Ascending aorta (tissue), 2 donors: ENCODE measurements at regions not wholly inside any gene's neighbourhood (a gene's known extent, or its start where the extent isn't known, plus 50 kb on each side); places are given as distances from the start of the nearest gene placed in this dataset.

Experiments used
- DNase-seq, 2 donors: peaks; one replicate each; pipeline ENCODE4 v3.0.0-alpha.2; 2019; ENCODE audit warnings: low spot score in 2 of 2
- H3K27ac ChIP-seq, 2 donors: fragments of 200-600 bp; sonication (generic); one replicate each; pipeline ENCODE4 v1.5.1; 2016 to 2017; ENCODE audit warnings: mild to moderate bottlenecking in 1 of 2
- H3K27me3 ChIP-seq: fragments of 200-600 bp; sonication (generic); one replicate; pipeline ENCODE4 v1.5.1; 2017
- H3K36me3 ChIP-seq, 2 donors: fragments of 200-600 bp; sonication (generic); one replicate each; pipeline ENCODE4 v1.5.1; 2016
- H3K4me1 ChIP-seq, 2 donors: fragments of 200-600 bp; sonication (generic); one replicate each; pipeline ENCODE4 v1.5.1; 2016 to 2017; ENCODE audit warnings: mild to moderate bottlenecking in 1 of 2
- H3K4me3 ChIP-seq, 2 donors: fragments of 200-600 bp; sonication (generic); one replicate each; pipeline ENCODE4 v1.5.1; 2016 to 2017; ENCODE audit warnings: mild to moderate bottlenecking in 1 of 2
- H3K9me3 ChIP-seq, 2 donors: fragments of 200-600 bp; sonication (generic); one replicate each; pipeline ENCODE4 v1.5.1; 2016
- intact Hi-C: fragments of 100-400 bp; cut with DNase I; formaldehyde crosslinking; loops from one replicate; pipeline ENCODE4 v1.15.1; 2023
- TF ChIP-seq, protein P1 (sequence below), 3 experiments: fragments of 200-600 bp in 2 of 3; fragments of 450-650 bp in 1 of 3; sonication (generic) in 2 of 3; IDR thresholded peaks; one replicate each; pipeline ENCODE4 v1.5.1; 2016 to 2019; ENCODE audit warnings: antibody characterized with exemption in 3 of 3, mild to moderate bottlenecking in 1 of 3, moderate library complexity in 1 of 3

- Histone ChIP-seq H3K27me3 (no peaks in the 10 kb centered on the region), H3K36me3 (no peaks in the 10 kb centered on the region), H3K9me3 (no peaks in the 10 kb centered on the region), H3K27ac (no peak overlapping the region), H3K4me1 (peaks cover 0 to 2% of the 10 kb centered on the region in 2 donors), H3K4me3 (no peak overlapping the region)
- no peak for DNase-seq
- intact Hi-C loops = no loop called here
- TF ChIP-seq, protein P1, sequence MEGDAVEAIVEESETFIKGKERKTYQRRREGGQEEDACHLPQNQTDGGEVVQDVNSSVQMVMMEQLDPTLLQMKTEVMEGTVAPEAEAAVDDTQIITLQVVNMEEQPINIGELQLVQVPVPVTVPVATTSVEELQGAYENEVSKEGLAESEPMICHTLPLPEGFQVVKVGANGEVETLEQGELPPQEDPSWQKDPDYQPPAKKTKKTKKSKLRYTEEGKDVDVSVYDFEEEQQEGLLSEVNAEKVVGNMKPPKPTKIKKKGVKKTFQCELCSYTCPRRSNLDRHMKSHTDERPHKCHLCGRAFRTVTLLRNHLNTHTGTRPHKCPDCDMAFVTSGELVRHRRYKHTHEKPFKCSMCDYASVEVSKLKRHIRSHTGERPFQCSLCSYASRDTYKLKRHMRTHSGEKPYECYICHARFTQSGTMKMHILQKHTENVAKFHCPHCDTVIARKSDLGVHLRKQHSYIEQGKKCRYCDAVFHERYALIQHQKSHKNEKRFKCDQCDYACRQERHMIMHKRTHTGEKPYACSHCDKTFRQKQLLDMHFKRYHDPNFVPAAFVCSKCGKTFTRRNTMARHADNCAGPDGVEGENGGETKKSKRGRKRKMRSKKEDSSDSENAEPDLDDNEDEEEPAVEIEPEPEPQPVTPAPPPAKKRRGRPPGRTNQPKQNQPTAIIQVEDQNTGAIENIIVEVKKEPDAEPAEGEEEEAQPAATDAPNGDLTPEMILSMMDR (IDR thresholded peaks at IDR 0.05) = no peak
Measured at GRCh38 chr21:29228306-29228705, 70.4 kb upstream of the BACH1 start.

DNA sequence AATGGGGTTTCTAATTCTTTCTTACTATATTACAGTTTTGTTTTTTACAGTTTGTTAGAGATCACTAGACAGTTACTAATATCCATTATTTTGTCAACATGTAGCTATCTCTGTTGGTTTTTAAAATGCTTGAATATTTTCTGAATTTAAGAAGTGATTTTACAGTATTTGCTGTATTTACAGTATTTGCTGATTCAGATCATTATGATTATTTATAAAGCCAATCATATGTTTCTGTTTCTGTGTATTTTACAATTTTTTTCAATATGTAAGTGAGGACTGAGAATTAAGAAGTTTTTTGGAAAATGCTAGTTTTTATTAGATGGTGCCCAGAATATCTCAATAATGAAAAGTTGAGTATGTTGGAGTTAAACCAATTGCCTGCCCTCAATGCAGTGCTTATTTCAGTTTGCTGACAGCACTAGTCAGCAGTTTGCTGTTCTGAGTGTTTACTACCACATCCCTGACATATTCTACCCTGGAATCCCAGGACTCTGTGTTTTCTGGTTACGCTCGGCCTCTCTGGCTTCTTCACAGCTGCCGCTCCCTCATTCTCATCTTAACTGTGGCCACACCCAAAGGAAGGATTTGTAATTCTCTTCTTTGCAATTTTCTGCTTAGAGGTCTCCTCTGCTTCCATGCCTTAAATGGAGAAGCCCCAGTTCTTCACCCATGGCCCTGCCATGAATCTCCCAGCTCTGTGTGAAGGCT lies 68.0 kb upstream of the BACH1 start:
- H3K9me3 ChIP-seq = no peaks in the 10 kb centered on the region
- no peak overlapping the region for H3K27ac ChIP-seq
- TF ChIP-seq, protein P1 (IDR thresholded peaks at IDR 0.05) = no peak
- intact Hi-C loops = no loop called here
- peaks cover 0 to 2% of the 10 kb centered on the region in 2 donors for H3K4me1 ChIP-seq
- no peaks in the 10 kb centered on the region for H3K27me3 ChIP-seq
- H3K4me3 ChIP-seq = no peak overlapping the region
- H3K36me3 ChIP-seq = no peaks in the 10 kb centered on the region
- no peak for DNase-seq

DNA sequence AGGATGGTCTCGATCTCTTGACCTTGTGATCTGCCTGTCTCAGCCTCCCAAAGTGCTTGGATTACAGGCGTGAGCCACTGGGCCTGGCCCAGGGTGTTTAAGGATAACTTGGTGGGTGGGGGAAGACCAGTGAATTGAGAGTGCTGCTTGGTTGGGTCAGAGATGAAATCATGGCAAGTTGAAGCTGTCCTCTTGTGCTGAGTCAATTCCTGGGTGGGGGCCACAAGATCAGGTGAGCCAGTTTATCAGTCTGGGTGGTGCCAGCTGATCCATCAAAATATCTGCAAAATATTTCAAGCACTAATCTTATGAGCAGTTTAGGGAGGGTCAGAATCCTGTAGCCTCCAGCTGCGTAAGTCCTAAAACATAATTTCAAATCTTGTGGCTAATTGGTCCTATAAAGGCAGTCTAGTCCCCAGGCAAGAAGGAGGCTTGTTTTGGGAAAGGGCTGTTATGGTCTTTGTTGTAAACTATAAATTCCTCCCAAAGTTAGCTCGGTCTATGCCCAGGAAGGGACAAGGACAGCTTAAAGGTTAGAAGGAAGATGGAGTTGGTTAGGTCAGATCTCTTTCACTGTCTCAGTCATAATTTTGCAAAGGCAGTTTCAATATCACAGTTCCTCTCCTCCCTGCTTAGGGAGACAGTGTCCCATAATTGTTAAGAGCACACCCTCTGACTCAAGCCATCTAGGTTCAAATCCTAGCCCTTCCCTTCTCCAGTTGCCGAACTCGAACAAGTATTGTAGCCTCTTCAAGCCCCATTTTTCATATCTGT lies 66.8 kb upstream of the BACH1 start:
- Histone ChIP-seq H3K27ac (no peak overlapping the region), H3K27me3 (no peaks in the 10 kb centered on the region), H3K4me3 (no peak overlapping the region), H3K9me3 (no peaks in the 10 kb centered on the region), H3K4me1 (peaks cover 0 to 5% of the 10 kb centered on the region in 2 donors), H3K36me3 (no peaks in the 10 kb centered on the region)
- DNase-seq = no peak
- intact Hi-C loops = no loop called here
- TF ChIP-seq, protein P1 (IDR thresholded peaks at IDR 0.05) = no peak

- TF ChIP-seq, protein P1 (IDR thresholded peaks at IDR 0.05) = no peak
- H3K27ac ChIP-seq = no peak overlapping the region
- H3K36me3 ChIP-seq = no peaks in the 10 kb centered on the region
- H3K4me1 ChIP-seq = peaks cover 0 to 13% of the 10 kb centered on the region in 2 donors
- intact Hi-C loops = no loop called here
- no peaks in the 10 kb centered on the region for H3K9me3 ChIP-seq
- no peaks in the 10 kb centered on the region for H3K27me3 ChIP-seq
- no peak for DNase-seq
- no peak overlapping the region for H3K4me3 ChIP-seq
Measured at GRCh38 chr21:29232530-29233255, 66.0 kb upstream of the BACH1 start.

DNA sequence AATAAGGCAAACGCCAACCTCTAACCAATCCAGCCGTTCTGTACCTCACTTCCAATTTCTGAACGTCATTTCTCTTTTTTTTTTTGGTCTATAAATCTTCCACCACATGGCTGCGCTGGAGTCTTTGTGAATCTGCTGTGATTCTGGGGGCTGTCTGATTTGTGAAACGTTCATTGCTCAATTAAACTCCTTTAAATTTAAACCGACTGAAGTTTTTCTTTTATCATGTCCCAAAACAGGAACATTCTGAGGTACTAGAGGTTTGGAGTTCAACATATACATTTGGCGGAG lies 65.5 kb upstream of the BACH1 start:
- DNase-seq = no peak
- H3K4me3 ChIP-seq = no peak overlapping the region
- H3K36me3 ChIP-seq = no peaks in the 10 kb centered on the region
- H3K4me1 ChIP-seq = peaks cover 0 to 18% of the 10 kb centered on the region in 2 donors
- TF ChIP-seq, protein P1 (IDR thresholded peaks at IDR 0.05) = no peak
- H3K27ac ChIP-seq = no peak overlapping the region
- H3K27me3 ChIP-seq = no peaks in the 10 kb centered on the region
- intact Hi-C loops = no loop called here
- H3K9me3 ChIP-seq = no peaks in the 10 kb centered on the region
